ENCODE measurements at regions not wholly inside any gene's neighbourhood (a gene's known extent, or its start where the extent isn't known, plus 50 kb on each side); places are given as distances from the start of the nearest gene placed in this dataset. TPM values are rescaled to one million over a fixed set of nuclear protein-coding genes. Genes with fewer than 3 reads are reported as not detected.

Small RNAs in the stretch of these regions (microRNA-seq; reads per million reads assigned to microRNA genes)
- gene AC025279.1 (ENCODE audit: insufficient read depth, insufficient read length) (not detected), gene SNX29P2 (ENCODE audit: insufficient read depth, insufficient read length) (not detected)

Small RNAs in the stretch of these regions (small RNA-seq; reads per million reads assigned to genes)
- gene AC025279.1, result 0 reads per million in 5 experiments
- 0 reads per million in 5 experiments for gene SNX29P2

All from IMR-90 (cell line).